CD4-positive, CD25-positive, alpha-beta regulatory T cell (primary cell): ENCODE measurements at regions not wholly inside any gene's neighbourhood (a gene's known extent, or its start where the extent isn't known, plus 50 kb on each side); places are given as distances from the start of the nearest gene placed in this dataset.

ENCODE experiments used
- ATAC-seq, 2 donors: fragments of 150-1000 bp; cut with Tn5 transposase; one replicate each; pipeline ENCODE4 v1.10.0; 2021; ENCODE audit warnings: low read depth in 2 of 2, moderate number of reproducible peaks in 2 of 2, moderate library complexity in 1 of 2
- DNase-seq, 3 donors: peaks; one replicate each; pipeline versions ENCODE4 v3.0.0 to v3.0.0-alpha.2; 2012 to 2022; ENCODE audit warnings: mixed read lengths in 1 of 3
- H3K27ac ChIP-seq: one replicate; pipeline ENCODE4 v1.7.0; 2013; ENCODE audit warnings: mild to moderate bottlenecking, low read length; ENCODE audit not compliant: insufficient read depth, poor library complexity, severe bottlenecking
- H3K27me3 ChIP-seq: one replicate; pipeline ENCODE4 v1.7.0; 2013; ENCODE audit warnings: low read length; ENCODE audit not compliant: control insufficient read depth, insufficient read depth
- H3K36me3 ChIP-seq: one replicate; pipeline ENCODE4 v1.7.0; 2013; ENCODE audit warnings: mild to moderate bottlenecking, low read length, moderate library complexity; ENCODE audit not compliant: control insufficient read depth, insufficient read depth
- H3K4me1 ChIP-seq: 2 replicates; pipeline ENCODE4 v1.7.0; 2013; ENCODE audit warnings: mild to moderate bottlenecking, low read length; ENCODE audit not compliant: insufficient read depth, control insufficient read depth, poor library complexity, severe bottlenecking
- H3K4me3 ChIP-seq: one replicate; pipeline ENCODE4 v1.7.0; 2013; ENCODE audit warnings: low read depth, mild to moderate bottlenecking, low read length, moderate library complexity
- H3K9me3 ChIP-seq, 2 experiments: 1 replicate in 1 of 2; 2 replicates in 1 of 2; pipeline ENCODE4 v1.7.0; 2013; ENCODE audit warnings: low read length in 2 of 2, mild to moderate bottlenecking in 1 of 2, moderate library complexity in 1 of 2; ENCODE audit not compliant: control insufficient read depth in 2 of 2
- H3K27ac Mint-ChIP-seq, 3 donors: one replicate each; pipeline ENCODE4 v1.8.0; 2020 to 2022; ENCODE audit warnings: mild to moderate bottlenecking in 3 of 3, mixed read lengths in 3 of 3, moderate library complexity in 2 of 3
- H3K27me3 Mint-ChIP-seq: one replicate; pipeline ENCODE4 v1.8.0; 2022; ENCODE audit warnings: mild to moderate bottlenecking, mixed read lengths
- H3K36me3 Mint-ChIP-seq: one replicate; pipeline ENCODE4 v1.8.0; 2020; ENCODE audit warnings: mixed read lengths
- H3K4me1 Mint-ChIP-seq, 4 donors: one replicate each; pipeline ENCODE4 v1.8.0; 2020 to 2022; ENCODE audit warnings: mixed read lengths in 4 of 4, mild to moderate bottlenecking in 1 of 4
- H3K4me3 Mint-ChIP-seq, 4 donors: one replicate each; pipeline ENCODE4 v1.8.0; 2020 to 2022; ENCODE audit warnings: mild to moderate bottlenecking in 4 of 4, mixed read lengths in 4 of 4, moderate library complexity in 3 of 4
- H3K9me3 Mint-ChIP-seq, 7 donors: one replicate each; pipeline ENCODE4 v1.8.0; 2020 to 2022; ENCODE audit warnings: mixed read lengths in 7 of 7, mild to moderate bottlenecking in 3 of 7, moderate library complexity in 2 of 7

DNA sequence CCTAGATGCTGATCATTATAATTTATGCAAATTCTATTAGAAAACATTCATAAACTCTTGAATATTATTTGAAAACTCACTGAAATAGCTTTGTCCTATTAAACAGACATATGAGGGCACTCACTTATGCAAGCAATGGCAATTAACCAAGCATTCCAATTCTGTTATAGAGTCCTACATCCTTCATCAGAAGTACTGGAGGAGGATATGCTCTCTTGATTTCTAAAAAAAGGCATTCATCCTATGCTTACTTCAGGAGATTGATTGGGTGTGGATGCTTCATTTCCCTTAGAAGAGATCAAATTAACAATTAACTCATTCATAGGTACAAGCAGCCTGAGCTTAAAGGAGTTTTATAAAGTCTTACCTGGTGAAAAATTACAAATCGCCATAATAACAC is 1317.2 kb downstream of the PCDH7 start:
- Mint-ChIP-seq H3K4me1 (no peaks in the 10 kb centered on the region), H3K36me3 (no peaks in the 10 kb centered on the region), H3K4me3 (no peak overlapping the region), H3K9me3 (peaks cover 2 to 10% (median 6%) of the 10 kb centered on the region in 7 donors), H3K27ac (no peak overlapping the region), H3K27me3 (no peaks in the 10 kb centered on the region)
- H3K36me3 ChIP-seq: no peaks in the 10 kb centered on the region
- no peaks in the 10 kb centered on the region for H3K27me3 ChIP-seq
- H3K9me3 ChIP-seq: no peaks in the 10 kb centered on the region
- no peak overlapping the region for H3K27ac ChIP-seq
- H3K4me3 ChIP-seq: no peak overlapping the region
- DNase-seq (no peak), ATAC-seq (no peak)
- H3K4me1 ChIP-seq: no peaks in the 10 kb centered on the region

DNA sequence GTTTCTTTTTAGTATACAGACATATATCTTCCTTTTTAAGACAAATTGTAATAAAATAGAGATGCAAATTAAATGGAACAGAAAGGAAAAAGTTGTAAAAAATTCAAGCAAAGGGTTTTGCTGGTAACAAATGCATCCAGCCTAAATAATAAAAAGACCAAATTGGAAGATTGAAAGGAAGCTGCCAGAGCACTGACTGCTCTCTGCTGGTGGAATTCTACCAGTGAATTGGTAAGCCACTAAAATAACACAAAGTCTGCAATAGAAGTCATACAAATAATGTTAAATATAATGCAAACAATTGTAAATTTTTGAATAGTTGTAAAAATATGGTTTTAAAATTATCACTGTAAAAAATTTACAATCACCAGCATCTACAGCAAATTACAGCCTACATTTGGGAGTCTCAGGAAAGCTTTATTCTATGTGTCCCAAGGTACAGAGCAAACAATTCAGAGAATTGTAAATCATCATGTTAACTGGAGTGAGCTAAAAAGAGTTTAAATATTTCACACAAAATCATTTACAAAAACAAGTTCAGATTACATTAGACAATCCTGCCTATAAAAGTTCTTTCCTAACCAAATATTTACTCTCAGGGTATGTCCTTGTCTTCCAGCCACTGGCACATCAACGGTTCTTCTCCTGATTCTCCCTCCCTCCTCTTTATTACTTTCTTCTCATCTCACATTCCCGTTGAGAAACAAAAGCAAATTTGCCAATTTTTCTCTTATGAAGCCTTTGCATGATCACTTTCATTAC is 1322.5 kb downstream of the PCDH7 start:
- Mint-ChIP-seq H3K4me1 (no peaks in the 10 kb centered on the region), H3K9me3 (peaks cover 2 to 15% (median 7%) of the 10 kb centered on the region in 7 donors), H3K27ac (no peak overlapping the region), H3K27me3 (no peaks in the 10 kb centered on the region), H3K36me3 (no peaks in the 10 kb centered on the region), H3K4me3 (no peak overlapping the region)
- Histone ChIP-seq H3K36me3 (no peaks in the 10 kb centered on the region), H3K9me3 (no peaks in the 10 kb centered on the region), H3K4me1 (no peaks in the 10 kb centered on the region), H3K27me3 (no peaks in the 10 kb centered on the region), H3K27ac (no peak overlapping the region), H3K4me3 (no peak overlapping the region)
- DNase-seq (no peak), ATAC-seq (no peak)

GRCh38 chr4:32043248-32043633 is 1323.1 kb downstream of the PCDH7 start:
- Mint-ChIP-seq H3K27ac (no peak overlapping the region), H3K4me1 (no peaks in the 10 kb centered on the region), H3K27me3 (no peaks in the 10 kb centered on the region), H3K4me3 (no peak overlapping the region), H3K9me3 (peaks cover 2 to 19% (median 7%) of the 10 kb centered on the region in 7 donors), H3K36me3 (no peaks in the 10 kb centered on the region)
- ATAC-seq: no peak
- Histone ChIP-seq H3K27me3 (no peaks in the 10 kb centered on the region), H3K4me3 (no peak overlapping the region), H3K9me3 (peaks cover 0 to under 1% of the 10 kb centered on the region in 2 experiments), H3K27ac (no peak overlapping the region), H3K4me1 (no peaks in the 10 kb centered on the region), H3K36me3 (no peaks in the 10 kb centered on the region)
- no peak for DNase-seq

DNA sequence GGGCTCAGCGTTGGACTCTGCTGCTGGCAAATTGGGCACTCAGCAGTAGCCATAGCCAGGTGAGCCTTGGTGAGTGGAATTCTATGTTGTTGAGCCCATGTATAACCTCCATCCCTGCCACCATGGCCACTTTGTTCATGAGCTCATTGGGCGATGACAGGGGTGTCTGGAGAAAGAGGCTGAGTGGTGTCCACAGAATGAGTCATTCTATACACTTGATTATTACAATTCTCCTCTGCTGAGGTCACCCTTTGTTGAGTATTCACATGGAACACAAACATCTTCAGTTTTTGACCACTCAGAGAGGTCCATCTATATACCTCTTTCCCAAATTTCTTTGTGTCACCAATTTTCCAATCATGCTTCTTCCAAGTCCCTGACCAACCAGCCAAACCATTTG is 1341.7 kb downstream of the PCDH7 start:
- no peak overlapping the region for H3K4me3 ChIP-seq
- Mint-ChIP-seq H3K9me3 (peaks cover 0 to 16% (median 6%) of the 10 kb centered on the region in 7 donors), H3K4me3 (no peak overlapping the region), H3K4me1 (no peaks in the 10 kb centered on the region), H3K27me3 (no peaks in the 10 kb centered on the region), H3K27ac (no peak overlapping the region), H3K36me3 (no peaks in the 10 kb centered on the region)
- ATAC-seq: no peak
- no peak for DNase-seq
- H3K27ac ChIP-seq: no peak overlapping the region
- no peaks in the 10 kb centered on the region for H3K36me3 ChIP-seq
- H3K27me3 ChIP-seq: no peaks in the 10 kb centered on the region
- H3K4me1 ChIP-seq: no peaks in the 10 kb centered on the region
- H3K9me3 ChIP-seq: no peaks in the 10 kb centered on the region

DNA sequence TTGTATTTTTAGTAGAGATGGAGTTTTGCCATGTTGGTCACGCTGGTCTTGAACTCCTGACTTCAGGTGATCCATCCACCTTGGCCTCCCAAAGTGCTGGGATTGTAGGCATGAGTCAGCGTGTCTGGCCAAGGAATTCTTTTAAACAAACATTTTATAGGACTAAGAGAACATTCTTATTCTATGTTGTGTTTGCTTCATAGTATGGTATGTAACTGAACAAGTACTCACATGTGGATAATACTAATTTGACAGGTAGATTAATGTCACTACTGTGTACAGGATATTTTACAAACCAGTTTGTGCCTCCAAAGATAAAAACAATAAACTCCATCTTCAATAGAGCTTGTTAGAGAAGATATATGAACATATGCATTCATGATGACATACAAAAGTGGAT is 1353.4 kb downstream of the PCDH7 start:
- Histone ChIP-seq H3K27me3 (no peaks in the 10 kb centered on the region), H3K27ac (no peak overlapping the region), H3K9me3 (peaks cover 5 to 8% of the 10 kb centered on the region in 2 experiments), H3K4me3 (no peak overlapping the region), H3K4me1 (no peaks in the 10 kb centered on the region), H3K36me3 (no peaks in the 10 kb centered on the region)
- no peak for DNase-seq
- Mint-ChIP-seq H3K4me3 (no peak overlapping the region), H3K9me3 (peaks cover 0 to 25% (median 8%) of the 10 kb centered on the region in 7 donors), H3K36me3 (no peaks in the 10 kb centered on the region), H3K27me3 (no peaks in the 10 kb centered on the region), H3K4me1 (no peaks in the 10 kb centered on the region), H3K27ac (no peak overlapping the region)
- ATAC-seq: no peak

DNA sequence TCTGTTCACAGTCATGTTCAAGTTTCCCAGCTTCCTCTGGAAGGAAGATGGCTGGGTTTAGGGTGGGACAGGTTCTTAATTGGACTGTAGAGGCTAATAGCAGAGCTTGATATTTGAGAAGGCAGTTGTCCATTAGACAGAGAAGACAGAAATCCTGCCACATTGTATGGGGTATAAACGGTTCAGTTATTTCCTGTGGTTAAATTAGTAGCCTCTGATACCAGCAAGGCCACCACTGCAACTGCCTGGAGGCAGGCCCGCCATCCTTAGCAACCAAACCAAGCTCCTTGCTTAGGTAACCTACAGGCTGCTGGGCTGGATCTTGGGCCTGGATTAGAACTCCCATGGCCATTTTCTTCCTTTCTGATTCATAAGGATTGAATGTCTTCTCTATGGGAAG is 1367.0 kb downstream of the PCDH7 start:
- no peak overlapping the region for H3K27ac ChIP-seq
- H3K36me3 Mint-ChIP-seq: no peaks in the 10 kb centered on the region

GRCh38 chr4:32094987-32095386 is 1374.8 kb downstream of the PCDH7 start:
- Histone ChIP-seq H3K27ac (no peak overlapping the region), H3K4me3 (no peak overlapping the region), H3K36me3 (no peaks in the 10 kb centered on the region), H3K27me3 (no peaks in the 10 kb centered on the region), H3K4me1 (no peaks in the 10 kb centered on the region), H3K9me3 (no peaks in the 10 kb centered on the region)
- DNase-seq (no peak), ATAC-seq (no peak)
- H3K9me3 Mint-ChIP-seq: peaks cover 2 to 11% (median 6%) of the 10 kb centered on the region in 7 donors
- H3K27me3 Mint-ChIP-seq: no peaks in the 10 kb centered on the region
- no peaks in the 10 kb centered on the region for H3K4me1 Mint-ChIP-seq
- no peak overlapping the region for H3K27ac Mint-ChIP-seq
- H3K36me3 Mint-ChIP-seq: no peaks in the 10 kb centered on the region
- H3K4me3 Mint-ChIP-seq: no peak overlapping the region

More for the DNA sequence above, 1367.0 kb downstream of the PCDH7 start:
- H3K4me3 ChIP-seq: no peak overlapping the region
- H3K4me1 Mint-ChIP-seq: no peaks in the 10 kb centered on the region
- H3K27me3 ChIP-seq: no peaks in the 10 kb centered on the region
- DNase-seq (no peak), ATAC-seq (no peak)
- H3K9me3 Mint-ChIP-seq: peaks cover 0 to 24% (median 7%) of the 10 kb centered on the region in 7 donors
- H3K4me1 ChIP-seq: no peaks in the 10 kb centered on the region
- H3K9me3 ChIP-seq: peaks cover 3 to 16% of the 10 kb centered on the region in 2 experiments
- no peaks in the 10 kb centered on the region for H3K36me3 ChIP-seq
- H3K4me3 Mint-ChIP-seq: no peak overlapping the region
- no peak overlapping the region for H3K27ac Mint-ChIP-seq
- H3K27me3 Mint-ChIP-seq: no peaks in the 10 kb centered on the region

GRCh38 chr4:32102896-32103295 is 1382.7 kb downstream of the PCDH7 start:
- no peak overlapping the region for H3K4me3 Mint-ChIP-seq
- no peaks in the 10 kb centered on the region for H3K4me1 ChIP-seq
- no peaks in the 10 kb centered on the region for H3K27me3 Mint-ChIP-seq

More at GRCh38 chr4:32102896-32103295, 1382.7 kb downstream of the PCDH7 start:
- no peaks in the 10 kb centered on the region for H3K27me3 ChIP-seq
- H3K9me3 ChIP-seq: peaks cover 2 to 6% of the 10 kb centered on the region in 2 experiments
- H3K36me3 ChIP-seq: no peaks in the 10 kb centered on the region
- DNase-seq (no peak), ATAC-seq (no peak)
- no peak overlapping the region for H3K4me3 ChIP-seq
- Mint-ChIP-seq H3K36me3 (no peaks in the 10 kb centered on the region), H3K4me1 (no peaks in the 10 kb centered on the region), H3K9me3 (peaks cover 0 to 15% (median 5%) of the 10 kb centered on the region in 7 donors), H3K27ac (no peak overlapping the region)
- no peak overlapping the region for H3K27ac ChIP-seq
